ENCODE measurements at regions not wholly inside any gene's neighbourhood (a gene's known extent, or its start where the extent isn't known, plus 50 kb on each side); places are given as distances from the start of the nearest gene placed in this dataset.
"Not testable (repeated sequence)": the region's sequence is repeated elsewhere in the genome, so short reads cannot be mapped to it uniquely, and the experiment has no call there.

GRCh38 chr3:27779176-27779575, 57.1 kb upstream of the EOMES start:
- DNase-seq, result no peak

GRCh38 chr3:27789420-27789819, 67.3 kb upstream of the EOMES start:
- DNase-seq, result no peak

- DNase-seq, result no peak
Observed at GRCh38 chr3:27791956-27792355, 69.8 kb upstream of the EOMES start.

- DNase-seq, result no peak
Observed at GRCh38 chr3:27792869-27793268, 70.7 kb upstream of the EOMES start.

- DNase-seq, result no peak
Observed at GRCh38 chr3:27794211-27794610, 72.1 kb upstream of the EOMES start.

GRCh38 chr3:27796365-27796875, 74.3 kb upstream of the EOMES start:
- no peak for DNase-seq

- no peak for DNase-seq
Observed at GRCh38 chr3:27797773-27798172, 75.7 kb upstream of the EOMES start.

GRCh38 chr3:27800261-27800660, 78.1 kb upstream of the EOMES start:
- no peak for DNase-seq

- no peak for DNase-seq
Observed at GRCh38 chr3:27802425-27802824, 80.3 kb upstream of the EOMES start.

GRCh38 chr3:27802849-27803248, 80.7 kb upstream of the EOMES start:
- DNase-seq, result no peak

GRCh38 chr3:27805282-27805681, 83.2 kb upstream of the EOMES start:
- DNase-seq, result no peak

GRCh38 chr3:27813255-27813654, 91.1 kb upstream of the EOMES start:
- no peak for DNase-seq

- DNase-seq, result not testable (repeated sequence)
Observed at GRCh38 chr3:27821609-27822008, 99.5 kb upstream of the EOMES start.

GRCh38 chr3:27824312-27825200, 102.4 kb upstream of the EOMES start:
- no peak for DNase-seq

GRCh38 chr3:27826448-27826847, 104.3 kb upstream of the EOMES start:
- DNase-seq, result no peak

GRCh38 chr3:27827041-27827440, 104.9 kb upstream of the EOMES start:
- no peak for DNase-seq

GRCh38 chr3:27840807-27841594, 118.9 kb upstream of the EOMES start:
- DNase-seq, result no peak

- DNase-seq, result no peak
Observed at GRCh38 chr3:27844052-27844675, 122.0 kb upstream of the EOMES start.

- DNase-seq, result no peak
Observed at GRCh38 chr3:27847697-27848096, 125.6 kb upstream of the EOMES start.

- DNase-seq, result no peak
Observed at GRCh38 chr3:27848826-27849225, 126.7 kb upstream of the EOMES start.

- DNase-seq, result no peak
Observed at GRCh38 chr3:27859821-27860220, 137.7 kb upstream of the EOMES start.

GRCh38 chr3:27861046-27862036, 139.2 kb upstream of the EOMES start:
- DNase-seq, result no peak

Measured in activated CD4-positive, alpha-beta T cell treated with anti-CD3 and anti-CD28 coated beads, Interleukin-2, amount 50 U/mL, for 48 hours (primary cell).